ENCODE measurements at regions not wholly inside any gene's neighbourhood (a gene's known extent, or its start where the extent isn't known, plus 50 kb on each side); places are given as distances from the start of the nearest gene placed in this dataset.
A peak's percentile ranks its signal among the peaks of the same experiment; 100 is the strongest.

GRCh38 chr2:66080127-66080526 is 354.8 kb upstream of the MEIS1 start:
- 65 to 94% methylated on average over 2 of the region's 5 CpGs for WGBS, 2 donors (ENCODE audit: low coverage in 1 of 2)
- Histone ChIP-seq H3K27ac (no peak overlapping the region), H3K9me3 (no peaks in the 10 kb centered on the region), H3K4me1 (no peaks in the 10 kb centered on the region), H3K4me3 (no peak overlapping the region), H3K36me3 (no peaks in the 10 kb centered on the region), H3K27me3 (no peaks in the 10 kb centered on the region)
- ATAC-seq, result no peak
- TF ChIP-seq EP300 (IDR thresholded peaks at IDR 0.05) (no peak), POLR2AphosphoS5 (IDR thresholded peaks at IDR 0.05) (no peak), POLR2A (IDR thresholded peaks at IDR 0.05) (no peak)
- TF ChIP-seq, protein P1, sequence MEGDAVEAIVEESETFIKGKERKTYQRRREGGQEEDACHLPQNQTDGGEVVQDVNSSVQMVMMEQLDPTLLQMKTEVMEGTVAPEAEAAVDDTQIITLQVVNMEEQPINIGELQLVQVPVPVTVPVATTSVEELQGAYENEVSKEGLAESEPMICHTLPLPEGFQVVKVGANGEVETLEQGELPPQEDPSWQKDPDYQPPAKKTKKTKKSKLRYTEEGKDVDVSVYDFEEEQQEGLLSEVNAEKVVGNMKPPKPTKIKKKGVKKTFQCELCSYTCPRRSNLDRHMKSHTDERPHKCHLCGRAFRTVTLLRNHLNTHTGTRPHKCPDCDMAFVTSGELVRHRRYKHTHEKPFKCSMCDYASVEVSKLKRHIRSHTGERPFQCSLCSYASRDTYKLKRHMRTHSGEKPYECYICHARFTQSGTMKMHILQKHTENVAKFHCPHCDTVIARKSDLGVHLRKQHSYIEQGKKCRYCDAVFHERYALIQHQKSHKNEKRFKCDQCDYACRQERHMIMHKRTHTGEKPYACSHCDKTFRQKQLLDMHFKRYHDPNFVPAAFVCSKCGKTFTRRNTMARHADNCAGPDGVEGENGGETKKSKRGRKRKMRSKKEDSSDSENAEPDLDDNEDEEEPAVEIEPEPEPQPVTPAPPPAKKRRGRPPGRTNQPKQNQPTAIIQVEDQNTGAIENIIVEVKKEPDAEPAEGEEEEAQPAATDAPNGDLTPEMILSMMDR (IDR thresholded peaks at IDR 0.05), result no peak

GRCh38 chr2:66073172-66073571 is 361.8 kb upstream of the MEIS1 start:
- Histone ChIP-seq H3K27me3 (no peaks in the 10 kb centered on the region), H3K4me3 (no peak overlapping the region), H3K9me3 (no peaks in the 10 kb centered on the region), H3K27ac (no peak overlapping the region), H3K4me1 (peaks cover 0 to 13% (median 4%) of the 10 kb centered on the region in 3 donors), H3K36me3 (no peaks in the 10 kb centered on the region)
- TF ChIP-seq POLR2AphosphoS5 (IDR thresholded peaks at IDR 0.05), result no peak
- TF ChIP-seq, protein P1 (IDR thresholded peaks at IDR 0.05), result no peak
- 72 to 75% methylated on average over 4 of the region's 4 CpGs for WGBS, 2 donors (ENCODE audit: low coverage in 1 of 2)
- ATAC-seq, result no peak

- H3K27ac ChIP-seq, result peak overlapping the region in 1 of 4 donors; percentile 41
- whole genome bisulfite sequencing, 2 donors (ENCODE audit: low coverage in 1 of 2), result 12 to 31% methylated on average over 20 to 21 of the region's 21 CpGs
Observed at GRCh38 chr2:66070721-66071602, 364.0 kb upstream of the MEIS1 start.

DNA sequence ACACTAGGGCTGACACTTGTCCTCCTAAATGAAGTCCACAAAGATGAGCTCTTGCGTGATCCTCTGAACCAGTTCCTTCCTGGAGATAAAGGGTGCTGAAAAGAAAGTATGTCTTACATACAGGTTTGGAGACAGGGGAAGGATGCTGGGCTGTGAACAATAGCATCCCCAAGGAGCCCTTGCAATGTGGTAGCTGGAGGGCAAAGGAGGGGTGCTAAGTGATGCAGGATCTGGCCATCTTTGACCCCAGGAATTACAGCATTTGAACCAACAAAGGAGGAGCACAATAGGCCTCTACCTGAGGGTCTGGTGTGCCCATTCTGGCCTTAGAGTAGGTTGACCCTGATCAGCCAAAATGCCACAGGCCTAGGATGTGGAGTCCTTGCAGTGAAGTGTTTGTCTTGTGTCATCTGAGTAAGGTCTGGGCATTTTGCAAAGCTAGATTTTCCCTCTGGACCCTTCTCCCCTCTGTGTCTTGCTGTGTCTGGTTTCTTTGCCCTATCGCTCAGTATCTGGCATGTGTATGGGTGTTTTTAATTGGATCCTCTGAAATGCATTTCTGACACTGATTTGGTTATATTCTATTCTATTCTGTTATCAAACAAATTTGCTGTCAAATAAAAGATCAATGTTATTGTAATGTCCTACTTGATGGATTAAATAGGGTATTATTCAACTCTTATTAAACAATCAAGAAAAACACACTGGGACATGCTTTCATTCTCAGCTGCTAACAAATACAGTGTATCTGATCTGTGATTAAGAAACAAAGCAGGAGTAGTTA is 364.8 kb upstream of the MEIS1 start:
- no peaks in the 10 kb centered on the region for H3K9me3 ChIP-seq
- H3K4me1 ChIP-seq, result peaks cover 0 to 13% (median 4%) of the 10 kb centered on the region in 3 donors
- no peaks in the 10 kb centered on the region for H3K27me3 ChIP-seq
- TF ChIP-seq POLR2A (IDR thresholded peaks at IDR 0.05) (no peak), POLR2AphosphoS5 (IDR thresholded peaks at IDR 0.05) (no peak), EP300 (IDR thresholded peaks at IDR 0.05) (no peak)
- TF ChIP-seq, protein P1 (IDR thresholded peaks at IDR 0.05), result no peak
- peak overlapping the region in 1 of 2 donors; percentile 27 for H3K4me3 ChIP-seq
- H3K27ac ChIP-seq, result peak overlapping the region in 1 of 4 donors; percentile 41
- no peaks in the 10 kb centered on the region for H3K36me3 ChIP-seq
- ATAC-seq, result no peak
- WGBS, 2 donors (ENCODE audit: low coverage in 1 of 2), result 50 to 80% methylated on average over 1 to 2 of the region's 2 CpGs

More at GRCh38 chr2:66070721-66071602, 364.0 kb upstream of the MEIS1 start:
- no peaks in the 10 kb centered on the region for H3K9me3 ChIP-seq
- ATAC-seq, result no peak
- H3K4me1 ChIP-seq, result peaks cover 0 to 13% (median 4%) of the 10 kb centered on the region in 3 donors
- H3K4me3 ChIP-seq, result peak overlapping the region in 1 of 2 donors; percentile 27
- TF ChIP-seq POLR2AphosphoS5 (IDR thresholded peaks at IDR 0.05) (peak; percentile 70), POLR2A (IDR thresholded peaks at IDR 0.05) (no peak), EP300 (IDR thresholded peaks at IDR 0.05) (no peak)
- TF ChIP-seq, protein P1 (IDR thresholded peaks at IDR 0.05), result no peak
- no peaks in the 10 kb centered on the region for H3K36me3 ChIP-seq
- no peaks in the 10 kb centered on the region for H3K27me3 ChIP-seq

Measured in gastroesophageal sphincter (tissue), 4 donors.